Colonic mucosa (tissue), 4 donors: ENCODE measurements at regions not wholly inside any gene's neighbourhood (a gene's known extent, or its start where the extent isn't known, plus 50 kb on each side); places are given as distances from the start of the nearest gene placed in this dataset.

Experiments used
- DNase-seq: peaks from one replicate; pipeline ENCODE4 v3.0.0-alpha.2; 2020
- H3K27ac ChIP-seq: fragments of 200-600 bp; one replicate; pipeline ENCODE4 v1.8.0; 2021
- H3K27me3 ChIP-seq: fragments of 200-600 bp; one replicate; pipeline ENCODE4 v1.8.0; 2021
- H3K36me3 ChIP-seq: fragments of 200-600 bp; one replicate; pipeline ENCODE4 v1.8.0; 2021
- H3K4me1 ChIP-seq: fragments of 200-600 bp; one replicate; pipeline ENCODE4 v1.8.0; 2021; ENCODE audit warnings: mild to moderate bottlenecking
- H3K4me3 ChIP-seq: fragments of 200-600 bp; one replicate; pipeline ENCODE4 v1.8.0; 2021
- H3K9ac ChIP-seq, 2 donors: one replicate each; pipeline ENCODE4 v1.7.0; 2013; ENCODE audit warnings: control low read depth in 2 of 2, low read depth in 2 of 2, low read length in 2 of 2
- H3K9me3 ChIP-seq: fragments of 200-600 bp; one replicate; pipeline ENCODE4 v1.8.0; 2021
- CTCF ChIP-seq: fragments of 200-600 bp; IDR thresholded peaks from one replicate; pipeline ENCODE4 v1.8.0; 2022; ENCODE audit warnings: antibody characterized with exemption, mild to moderate bottlenecking
- intact Hi-C: fragments of 100-400 bp; cut with DNase I; formaldehyde crosslinking; loops from one replicate; pipeline ENCODE4 v1.14.1; 2022
- donor health status: healthy.
- donor health status: DM: no; HTN: no; CAD: no.
- donor health status: DM: no; HTN: no; CAD: no.

- H3K27ac ChIP-seq, result no peak overlapping the region
- no peaks in the 10 kb centered on the region for H3K36me3 ChIP-seq
- H3K9ac ChIP-seq, result no peak overlapping the region
- intact Hi-C loops, result no loop called here
- no peaks in the 10 kb centered on the region for H3K4me1 ChIP-seq
- no peaks in the 10 kb centered on the region for H3K9me3 ChIP-seq
- no peaks in the 10 kb centered on the region for H3K27me3 ChIP-seq
- DNase-seq, result no peak
- TF ChIP-seq CTCF, result no peak
- H3K4me3 ChIP-seq, result no peak overlapping the region
Measured at GRCh38 chr2:138959031-138959430, 178.8 kb upstream of the NXPH2 start.

GRCh38 chr2:138956116-138956515 lies 175.9 kb upstream of the NXPH2 start:
- Histone ChIP-seq H3K4me1 (no peaks in the 10 kb centered on the region), H3K27ac (no peak overlapping the region), H3K4me3 (no peak overlapping the region), H3K9me3 (no peaks in the 10 kb centered on the region), H3K36me3 (no peaks in the 10 kb centered on the region), H3K9ac (no peak overlapping the region), H3K27me3 (no peaks in the 10 kb centered on the region)
- TF ChIP-seq CTCF, result no peak
- intact Hi-C loops, result no loop called here
- DNase-seq, result no peak

GRCh38 chr2:138950486-138950885 lies 170.3 kb upstream of the NXPH2 start:
- H3K27ac ChIP-seq, result no peak overlapping the region
- DNase-seq, result no peak
- intact Hi-C loops, result no loop called here
- no peak overlapping the region for H3K9ac ChIP-seq
- H3K4me3 ChIP-seq, result no peak overlapping the region
- no peak for TF ChIP-seq CTCF
- no peaks in the 10 kb centered on the region for H3K4me1 ChIP-seq
- no peaks in the 10 kb centered on the region for H3K27me3 ChIP-seq
- no peaks in the 10 kb centered on the region for H3K9me3 ChIP-seq
- H3K36me3 ChIP-seq, result no peaks in the 10 kb centered on the region

GRCh38 chr2:138949517-138949916 lies 169.3 kb upstream of the NXPH2 start:
- DNase-seq, result no peak
- no peak overlapping the region for H3K4me3 ChIP-seq
- no peaks in the 10 kb centered on the region for H3K4me1 ChIP-seq
- H3K9me3 ChIP-seq, result no peaks in the 10 kb centered on the region
- no peak overlapping the region for H3K9ac ChIP-seq
- no peak overlapping the region for H3K27ac ChIP-seq
- no peaks in the 10 kb centered on the region for H3K27me3 ChIP-seq
- intact Hi-C loops, result no loop called here
- H3K36me3 ChIP-seq, result no peaks in the 10 kb centered on the region
- no peak for TF ChIP-seq CTCF

GRCh38 chr2:138948070-138948539 lies 167.9 kb upstream of the NXPH2 start:
- TF ChIP-seq CTCF, result no peak
- Histone ChIP-seq H3K9ac (no peak overlapping the region), H3K9me3 (no peaks in the 10 kb centered on the region), H3K27ac (no peak overlapping the region), H3K27me3 (no peaks in the 10 kb centered on the region), H3K4me1 (no peaks in the 10 kb centered on the region), H3K4me3 (no peak overlapping the region), H3K36me3 (no peaks in the 10 kb centered on the region)
- no peak for DNase-seq
- intact Hi-C loops, result no loop called here

- no peak for DNase-seq
- no peaks in the 10 kb centered on the region for H3K27me3 ChIP-seq
- intact Hi-C loops, result no loop called here
- H3K4me3 ChIP-seq, result no peak overlapping the region
- H3K4me1 ChIP-seq, result no peaks in the 10 kb centered on the region
- H3K9me3 ChIP-seq, result no peaks in the 10 kb centered on the region
- no peaks in the 10 kb centered on the region for H3K36me3 ChIP-seq
- H3K27ac ChIP-seq, result no peak overlapping the region
- TF ChIP-seq CTCF, result no peak
- no peak overlapping the region for H3K9ac ChIP-seq
Measured at GRCh38 chr2:138943470-138943869, 163.3 kb upstream of the NXPH2 start.
